ENCODE measurements at regions not wholly inside any gene's neighbourhood (a gene's known extent, or its start where the extent isn't known, plus 50 kb on each side); places are given as distances from the start of the nearest gene placed in this dataset.

GRCh38 chr11:45723397-45723796 lies 58.0 kb upstream of the CHST1 start:
- Histone ChIP-seq H3K9me3 (ENCODE audit: control insufficient read depth, low read depth, low read length) (no peaks in the 10 kb centered on the region), H2BK12ac (ENCODE audit: insufficient read length, low read depth, low read length) (no peak overlapping the region), H4K91ac (ENCODE audit: insufficient read length, low read depth, low read length) (no peak overlapping the region), H3K27ac (ENCODE audit: insufficient read length, low read depth, low read length) (no peak overlapping the region), H3K4me1 (ENCODE audit: insufficient read depth, low read length) (no peaks in the 10 kb centered on the region; the same call in 1 of the 2 replicates), H4K20me1 (ENCODE audit: control insufficient read depth, insufficient read depth, insufficient read length) (no peaks in the 10 kb centered on the region), H3K14ac (ENCODE audit: insufficient read depth, low read length) (no peak overlapping the region), H3K18ac (ENCODE audit: insufficient read length, low read depth, low read length) (no peak overlapping the region), H2BK5ac (ENCODE audit: insufficient read length, low read length) (no peak overlapping the region), H3K9ac (ENCODE audit: extremely low read depth, insufficient read length, low read length) (no peak overlapping the region), H2AK5ac (ENCODE audit: insufficient read length, low read length) (no peak overlapping the region), H3T11ph (ENCODE audit: low read length) (no peak overlapping the region), H4K5ac (ENCODE audit: insufficient read length, low read depth, low read length) (no peak overlapping the region), H4K8ac (replicated peaks; ENCODE audit: insufficient read length, low read depth, low read length) (no peak overlapping the region), H2BK120ac (ENCODE audit: low read depth, low read length, poor library complexity, severe bottlenecking) (no peak overlapping the region), H3K4ac (ENCODE audit: low read depth, low read length) (no peak overlapping the region), H2BK15ac (ENCODE audit: low read depth, low read length) (no peak overlapping the region; the same call in 1 of the 2 replicates), H3K79me2 (ENCODE audit: insufficient read depth, low read length) (no peaks in the 10 kb centered on the region), H3K27me3 (ENCODE audit: insufficient read depth, low read length) (no peaks in the 10 kb centered on the region; the same call in 1 of the 2 replicates), H3K56ac (ENCODE audit: insufficient read length, low read depth, low read length) (no peak overlapping the region), H2AFZ (ENCODE audit: low read length) (peak overlapping the region; percentile 87), H3K23ac (ENCODE audit: insufficient read length, low read depth, low read length) (no peak overlapping the region), H2BK20ac (ENCODE audit: low read depth, low read length, poor library complexity, severe bottlenecking) (no peak overlapping the region), H3K79me1 (ENCODE audit: insufficient read depth, low read depth, low read length, poor library complexity, severe bottlenecking) (no peaks in the 10 kb centered on the region), H3K4me2 (ENCODE audit: insufficient read depth, insufficient read length, low read length) (peak overlapping the region; percentile 11), H3K23me2 (ENCODE audit: insufficient read length, low read depth, low read length, poor library complexity, severe bottlenecking) (no peaks in the 10 kb centered on the region)
- no CpG with 5 or more reads among the region's 7 CpGs for WGBS (ENCODE audit: extremely low coverage, insufficient read length, low lambda C conversion rate)
- Mint-ChIP-seq H3K27ac (peak overlapping the region in 1 of 3 experiments; percentile 48; a peak in 3 of 7 replicates), H3K9me3 (no peaks in the 10 kb centered on the region), H3K4me3 (no peak overlapping the region), H3K27me3 (ENCODE audit: low read depth) (no peaks in the 10 kb centered on the region; the same call in 1 of the 2 replicates), H3K4me1 (peaks cover 18 to 21% of the 10 kb centered on the region in 2 experiments), H3K36me3 (ENCODE audit: insufficient read depth in 1 of 3, low read depth in 3 of 3) (no peaks in the 10 kb centered on the region; a peak in 1 of 7 replicates)
- no peak for DNase-seq
- TF ChIP-seq CTCF (conservative IDR thresholded peaks at IDR 0.05) = no peak

Measured in H9 (cell line).